CD4-positive, CD25-positive, alpha-beta regulatory T cell (primary cell): ENCODE measurements at regions not wholly inside any gene's neighbourhood (a gene's known extent, or its start where the extent isn't known, plus 50 kb on each side); places are given as distances from the start of the nearest gene placed in this dataset.
"Not testable (repeated sequence)": the region's sequence is repeated elsewhere in the genome, so short reads cannot be mapped to it uniquely, and the experiment has no call there.

Experiments used
- ATAC-seq, 2 donors: fragments of 150-1000 bp; cut with Tn5 transposase; one replicate each; pipeline ENCODE4 v1.10.0; 2021; ENCODE audit warnings: low read depth in 2 of 2, moderate number of reproducible peaks in 2 of 2, moderate library complexity in 1 of 2
- DNase-seq, 3 donors: peaks; one replicate each; pipeline versions ENCODE4 v3.0.0 to v3.0.0-alpha.2; 2012 to 2022; ENCODE audit warnings: mixed read lengths in 1 of 3
- H3K27ac ChIP-seq: one replicate; pipeline ENCODE4 v1.7.0; 2013; ENCODE audit warnings: mild to moderate bottlenecking, low read length; ENCODE audit not compliant: insufficient read depth, poor library complexity, severe bottlenecking
- H3K27me3 ChIP-seq: one replicate; pipeline ENCODE4 v1.7.0; 2013; ENCODE audit warnings: low read length; ENCODE audit not compliant: control insufficient read depth, insufficient read depth
- H3K36me3 ChIP-seq: one replicate; pipeline ENCODE4 v1.7.0; 2013; ENCODE audit warnings: mild to moderate bottlenecking, low read length, moderate library complexity; ENCODE audit not compliant: control insufficient read depth, insufficient read depth
- H3K4me1 ChIP-seq: 2 replicates; pipeline ENCODE4 v1.7.0; 2013; ENCODE audit warnings: mild to moderate bottlenecking, low read length; ENCODE audit not compliant: insufficient read depth, control insufficient read depth, poor library complexity, severe bottlenecking
- H3K4me3 ChIP-seq: one replicate; pipeline ENCODE4 v1.7.0; 2013; ENCODE audit warnings: low read depth, mild to moderate bottlenecking, low read length, moderate library complexity
- H3K9me3 ChIP-seq, 2 experiments: 1 replicate in 1 of 2; 2 replicates in 1 of 2; pipeline ENCODE4 v1.7.0; 2013; ENCODE audit warnings: low read length in 2 of 2, mild to moderate bottlenecking in 1 of 2, moderate library complexity in 1 of 2; ENCODE audit not compliant: control insufficient read depth in 2 of 2
- H3K27ac Mint-ChIP-seq, 3 donors: one replicate each; pipeline ENCODE4 v1.8.0; 2020 to 2022; ENCODE audit warnings: mild to moderate bottlenecking in 3 of 3, mixed read lengths in 3 of 3, moderate library complexity in 2 of 3
- H3K27me3 Mint-ChIP-seq: one replicate; pipeline ENCODE4 v1.8.0; 2022; ENCODE audit warnings: mild to moderate bottlenecking, mixed read lengths
- H3K36me3 Mint-ChIP-seq: one replicate; pipeline ENCODE4 v1.8.0; 2020; ENCODE audit warnings: mixed read lengths
- H3K4me1 Mint-ChIP-seq, 4 donors: one replicate each; pipeline ENCODE4 v1.8.0; 2020 to 2022; ENCODE audit warnings: mixed read lengths in 4 of 4, mild to moderate bottlenecking in 1 of 4
- H3K4me3 Mint-ChIP-seq, 4 donors: one replicate each; pipeline ENCODE4 v1.8.0; 2020 to 2022; ENCODE audit warnings: mild to moderate bottlenecking in 4 of 4, mixed read lengths in 4 of 4, moderate library complexity in 3 of 4
- H3K9me3 Mint-ChIP-seq, 7 donors: one replicate each; pipeline ENCODE4 v1.8.0; 2020 to 2022; ENCODE audit warnings: mixed read lengths in 7 of 7, mild to moderate bottlenecking in 3 of 7, moderate library complexity in 2 of 7

- Mint-ChIP-seq H3K4me1 (peaks cover 14 to 57% (median 37%) of the 10 kb centered on the region in 4 donors), H3K27ac (peak overlapping the region; percentile 97 to 100 (median 100)), H3K4me3 (peak overlapping the region; percentile 92 to 97 (median 94)), H3K9me3 (no peaks in the 10 kb centered on the region), H3K36me3 (no peaks in the 10 kb centered on the region), H3K27me3 (peaks cover 4% of the 10 kb centered on the region)
- H3K4me3 ChIP-seq = peak overlapping the region; percentile 83
- peak overlapping the region; percentile 89 for H3K27ac ChIP-seq
- H3K4me1 ChIP-seq = peaks cover 8% of the 10 kb centered on the region
- ATAC-seq (no peak), DNase-seq (no peak)
- H3K36me3 ChIP-seq = no peaks in the 10 kb centered on the region
- no peaks in the 10 kb centered on the region for H3K9me3 ChIP-seq
- H3K27me3 ChIP-seq = no peaks in the 10 kb centered on the region
These were observed 94.1 kb downstream of the PPIAL4G start for GRCh38 chr1:148389027-148389339.

- peak overlapping the region; percentile 97 to 100 (median 100) for H3K27ac Mint-ChIP-seq
- Histone ChIP-seq H3K9me3 (no peaks in the 10 kb centered on the region), H3K4me1 (peaks cover 8% of the 10 kb centered on the region), H3K27me3 (no peaks in the 10 kb centered on the region), H3K4me3 (peak overlapping the region; percentile 83), H3K27ac (peak overlapping the region; percentile 89), H3K36me3 (no peaks in the 10 kb centered on the region)
- H3K36me3 Mint-ChIP-seq = no peaks in the 10 kb centered on the region
- H3K27me3 Mint-ChIP-seq = peaks cover under 1% of the 10 kb centered on the region
- ATAC-seq = peak; percentile 89
- H3K4me1 Mint-ChIP-seq = peaks cover 14 to 57% (median 37%) of the 10 kb centered on the region in 4 donors
- H3K4me3 Mint-ChIP-seq = peak overlapping the region; percentile 92 to 97 (median 94)
- DNase-seq = peak; percentile 79 to 94 (median 86)
- no peaks in the 10 kb centered on the region for H3K9me3 Mint-ChIP-seq
These were observed 94.7 kb downstream of the PPIAL4G start for GRCh38 chr1:148388260-148389026.

DNA sequence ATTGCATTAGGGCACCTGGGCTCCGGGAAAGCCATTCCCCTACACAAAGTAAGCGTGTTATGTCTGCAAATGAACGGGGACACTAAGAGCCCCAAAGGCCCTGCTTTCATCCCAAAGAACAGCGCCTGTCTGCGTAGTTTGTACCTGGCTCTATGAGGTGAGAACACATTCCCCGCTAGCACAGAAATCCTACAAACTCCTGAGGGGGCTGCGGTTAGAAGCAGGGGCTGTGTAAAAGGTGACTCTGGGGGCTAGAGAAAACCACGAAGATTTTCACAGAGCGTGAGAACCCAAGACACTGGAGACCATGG lies 95.2 kb downstream of the PPIAL4G start:
- not testable (repeated sequence) for ATAC-seq, H3K27me3 ChIP-seq, H3K4me1 ChIP-seq, H3K36me3 ChIP-seq, DNase-seq, H3K9me3 ChIP-seq, H3K9me3 Mint-ChIP-seq, H3K36me3 Mint-ChIP-seq, H3K27me3 Mint-ChIP-seq
- peak overlapping the region; percentile 89 for H3K27ac ChIP-seq
- H3K4me3 ChIP-seq = peak overlapping the region; percentile 83
- Mint-ChIP-seq H3K4me1 (peaks cover 14 to 60% (median 38%) of the 10 kb centered on the region in 4 donors), H3K4me3 (peak overlapping the region; percentile 92 to 97 (median 94)), H3K27ac (peak overlapping the region; percentile 97 to 100 (median 100))

GRCh38 chr1:148387122-148387948 lies 95.8 kb downstream of the PPIAL4G start:
- not testable (repeated sequence) for H3K36me3 ChIP-seq, H3K27me3 ChIP-seq, H3K9me3 ChIP-seq, H3K9me3 Mint-ChIP-seq, H3K27me3 Mint-ChIP-seq, H3K36me3 Mint-ChIP-seq, DNase-seq, H3K4me3 ChIP-seq, H3K4me1 ChIP-seq, ATAC-seq
- Mint-ChIP-seq H3K27ac (peak overlapping the region; percentile 97 to 100 (median 100)), H3K4me3 (peak overlapping the region in 3 of 4 donors; percentile 66 to 95 (median 92)), H3K4me1 (peaks cover 14 to 58% (median 37%) of the 10 kb centered on the region in 4 donors)
- peak overlapping the region; percentile 89 for H3K27ac ChIP-seq

- no peak for ATAC-seq
- Mint-ChIP-seq H3K27me3 (peaks cover 5% of the 10 kb centered on the region), H3K36me3 (no peaks in the 10 kb centered on the region), H3K27ac (peak overlapping the region; percentile 33 to 97 (median 74)), H3K4me1 (peaks cover 14 to 56% (median 36%) of the 10 kb centered on the region in 4 donors), H3K4me3 (peak overlapping the region in 3 of 4 donors; percentile 10 to 92 (median 24)), H3K9me3 (no peaks in the 10 kb centered on the region)
- H3K36me3 ChIP-seq = no peaks in the 10 kb centered on the region
- no peak overlapping the region for H3K4me3 ChIP-seq
- no peaks in the 10 kb centered on the region for H3K9me3 ChIP-seq
- DNase-seq = no peak
- peaks cover 8% of the 10 kb centered on the region for H3K4me1 ChIP-seq
- no peaks in the 10 kb centered on the region for H3K27me3 ChIP-seq
- no peak overlapping the region for H3K27ac ChIP-seq
These were observed 96.5 kb downstream of the PPIAL4G start for GRCh38 chr1:148386617-148387016.

DNA sequence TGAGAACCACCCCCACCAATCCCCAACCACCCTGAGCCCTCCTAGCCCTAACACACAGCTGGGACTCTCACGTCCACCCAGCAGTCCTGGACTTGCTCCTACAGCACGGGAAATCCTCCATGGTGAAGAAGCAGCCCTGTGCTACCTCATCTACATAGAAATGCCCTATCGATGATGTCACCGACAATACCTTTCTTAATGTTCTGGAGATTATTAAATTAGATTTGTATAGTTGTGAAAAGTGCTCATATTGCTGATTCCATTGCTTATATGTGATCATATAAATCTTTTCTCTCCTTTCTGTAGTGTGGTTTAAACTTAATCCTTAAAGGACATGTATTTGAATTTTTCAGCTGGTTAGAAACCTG lies 97.1 kb downstream of the PPIAL4G start:
- H3K27ac ChIP-seq, H3K9me3 ChIP-seq, H3K9me3 Mint-ChIP-seq, H3K36me3 ChIP-seq, H3K4me1 ChIP-seq, DNase-seq, H3K4me3 ChIP-seq, H3K27me3 ChIP-seq, ATAC-seq, H3K36me3 Mint-ChIP-seq, H3K27me3 Mint-ChIP-seq: not testable (repeated sequence)
- H3K4me3 Mint-ChIP-seq = peak overlapping the region in 3 of 4 donors; percentile 10 to 92 (median 24)
- H3K4me1 Mint-ChIP-seq = peaks cover 14 to 56% (median 36%) of the 10 kb centered on the region in 4 donors
- H3K27ac Mint-ChIP-seq = peak overlapping the region; percentile 62 to 97 (median 83)

DNA sequence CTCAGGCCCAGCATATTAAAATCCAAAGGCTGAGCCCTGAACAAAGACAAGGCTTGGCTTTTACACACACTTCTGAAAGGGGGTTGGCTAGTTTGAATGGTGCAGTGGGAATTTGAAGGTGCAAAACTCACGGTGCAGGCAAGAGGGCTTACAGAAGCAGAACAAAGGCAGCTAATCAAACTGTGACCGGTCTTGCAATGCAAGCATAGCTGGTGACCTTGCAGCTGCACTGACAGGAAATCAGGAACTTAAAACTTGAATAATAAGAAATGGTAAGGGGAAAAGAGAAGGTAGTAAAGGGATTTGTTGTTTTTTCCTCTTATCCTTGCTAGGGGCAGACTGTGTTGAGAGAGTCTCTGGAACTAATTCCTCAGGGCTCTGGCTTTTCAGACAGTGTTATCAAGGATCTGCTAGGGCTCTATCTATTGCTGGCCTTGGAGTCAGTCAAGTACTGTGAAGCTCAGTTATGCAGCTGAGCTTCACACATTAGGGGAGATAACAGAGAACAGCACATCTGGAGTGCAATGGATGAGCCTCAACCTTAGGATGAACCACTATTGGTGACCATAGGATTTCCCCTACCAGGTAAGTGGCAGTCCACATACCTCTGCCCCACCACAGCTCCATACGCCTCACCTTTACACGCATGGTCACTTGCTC lies 97.6 kb downstream of the PPIAL4G start:
- Mint-ChIP-seq H3K4me1 (peaks cover 15 to 53% (median 36%) of the 10 kb centered on the region in 4 donors), H3K27ac (peak overlapping the region; percentile 62 to 97 (median 83)), H3K4me3 (peak overlapping the region in 1 of 4 donors; percentile 10), H3K36me3 (no peaks in the 10 kb centered on the region), H3K9me3 (no peaks in the 10 kb centered on the region), H3K27me3 (peaks cover 9% of the 10 kb centered on the region)
- no peaks in the 10 kb centered on the region for H3K27me3 ChIP-seq
- H3K36me3 ChIP-seq = no peaks in the 10 kb centered on the region
- H3K4me3 ChIP-seq = no peak overlapping the region
- H3K27ac ChIP-seq = no peak overlapping the region
- H3K4me1 ChIP-seq = peaks cover 8% of the 10 kb centered on the region
- ATAC-seq = no peak
- no peaks in the 10 kb centered on the region for H3K9me3 ChIP-seq
- no peak for DNase-seq
